ENCODE measurements at regions not wholly inside any gene's neighbourhood (a gene's known extent, or its start where the extent isn't known, plus 50 kb on each side); places are given as distances from the start of the nearest gene placed in this dataset.
A peak's percentile ranks its signal among the peaks of the same experiment; 100 is the strongest.

GRCh38 chr20:39795401-39796272 lies 833.5 kb downstream of the DHX35 start:
- DNase-seq = peak; percentile 17

- no peak for DNase-seq
These were observed 830.2 kb downstream of the DHX35 start for GRCh38 chr20:39792334-39792733.

- no peak for DNase-seq
These were observed 827.3 kb downstream of the DHX35 start for GRCh38 chr20:39789411-39789810.

GRCh38 chr20:39785252-39785917 lies 823.2 kb downstream of the DHX35 start:
- no peak for DNase-seq

- DNase-seq = no peak
These were observed 822.5 kb downstream of the DHX35 start for GRCh38 chr20:39784693-39785092.

GRCh38 chr20:39778847-39779604 lies 816.9 kb downstream of the DHX35 start:
- no peak for DNase-seq

GRCh38 chr20:39778431-39778830 lies 816.3 kb downstream of the DHX35 start:
- no peak for DNase-seq

- no peak for DNase-seq
These were observed 815.5 kb downstream of the DHX35 start for GRCh38 chr20:39777610-39778009.

- DNase-seq = no peak
These were observed 813.0 kb downstream of the DHX35 start for GRCh38 chr20:39775110-39775509.

GRCh38 chr20:39773380-39774000 lies 811.3 kb downstream of the DHX35 start:
- no peak for DNase-seq

GRCh38 chr20:39767352-39767751 lies 805.2 kb downstream of the DHX35 start:
- no peak for DNase-seq

GRCh38 chr20:39766333-39766732 lies 804.2 kb downstream of the DHX35 start:
- no peak for DNase-seq

- no peak for DNase-seq
These were observed 800.6 kb downstream of the DHX35 start for GRCh38 chr20:39762716-39763115.

GRCh38 chr20:39758876-39759275 lies 796.7 kb downstream of the DHX35 start:
- DNase-seq = peak; percentile 52

- no peak for DNase-seq
These were observed 794.7 kb downstream of the DHX35 start for GRCh38 chr20:39756828-39757227.

- DNase-seq = no peak
These were observed 794.2 kb downstream of the DHX35 start for GRCh38 chr20:39756369-39756768.

GRCh38 chr20:39752262-39752876 lies 790.2 kb downstream of the DHX35 start:
- no peak for DNase-seq

- DNase-seq = no peak
These were observed 789.5 kb downstream of the DHX35 start for GRCh38 chr20:39751557-39752137.

- DNase-seq = no peak
These were observed 783.2 kb downstream of the DHX35 start for GRCh38 chr20:39745380-39745779.

- no peak for DNase-seq
These were observed 776.5 kb downstream of the DHX35 start for GRCh38 chr20:39738651-39739050.

- DNase-seq = no peak
These were observed 774.5 kb downstream of the DHX35 start for GRCh38 chr20:39736434-39737327.
